HepG2 (cell line): ENCODE measurements at regions not wholly inside any gene's neighbourhood (a gene's known extent, or its start where the extent isn't known, plus 50 kb on each side); places are given as distances from the start of the nearest gene placed in this dataset.

Experiments used
- DDIT3 ChIP-seq: sonication (generic); formaldehyde crosslinking; IDR thresholded peaks from 2 replicates; pipeline ENCODE4 v1.4.0; 2020; ENCODE audit warnings: mild to moderate bottlenecking, missing genetic modification reagents
- HNF4G ChIP-seq, 2 experiments: sonication (generic) in 1 of 2; formaldehyde crosslinking in 1 of 2; IDR thresholded peaks; 2 replicates each; pipeline versions ENCODE4 v1.4.0 to v1.6.1; 2011 to 2020; ENCODE audit warnings: borderline replicate concordance in 2 of 2, low read depth in 2 of 2, mild to moderate bottlenecking in 2 of 2, low read length in 1 of 2, missing genetic modification reagents in 1 of 2, moderate library complexity in 1 of 2
- KLF9 ChIP-seq: IDR thresholded peaks from 2 replicates; pipeline ENCODE4 v1.6.1; 2016; ENCODE audit warnings: low read depth
- NFYB ChIP-seq: sonication (generic); formaldehyde crosslinking; IDR thresholded peaks from 2 replicates; pipeline ENCODE4 v1.4.0; 2020; ENCODE audit warnings: missing genetic modification reagents
- RFX5 ChIP-seq: IDR thresholded peaks from 2 replicates; pipeline ENCODE4 v1.6.1; 2011; ENCODE audit warnings: low read depth, low read length, improper control_type of control experiment
- SIX4 ChIP-seq: sonication (generic); formaldehyde crosslinking; IDR thresholded peaks from 2 replicates; pipeline ENCODE4 v1.4.0; 2020; ENCODE audit warnings: missing genetic modification reagents
- YY1 ChIP-seq: IDR thresholded peaks from 2 replicates; pipeline ENCODE4 v1.6.1; 2011; ENCODE audit warnings: low read length, low read depth, moderate library complexity, mild to moderate bottlenecking; ENCODE audit not compliant: insufficient read depth, insufficient replicate concordance
- ZBTB26 ChIP-seq: IDR thresholded peaks from 2 replicates; pipeline ENCODE4 v1.6.1; 2016; ENCODE audit warnings: missing compliant biosample characterization, missing genetic modification reagents, borderline replicate concordance
- ZNF431 ChIP-seq: sonication (generic); formaldehyde crosslinking; IDR thresholded peaks from 2 replicates; pipeline ENCODE4 v1.9.0; 2022; ENCODE audit warnings: missing genetic modification reagents, low read depth, mild to moderate bottlenecking, borderline replicate concordance
- ZNF567 ChIP-seq: sonication (generic); formaldehyde crosslinking; IDR thresholded peaks from 2 replicates; pipeline ENCODE4 v1.8.1; 2023; ENCODE audit warnings: mild to moderate bottlenecking, missing genetic modification reagents, borderline replicate concordance
- ZNF574 ChIP-seq: sonication (generic); formaldehyde crosslinking; IDR thresholded peaks from 2 replicates; pipeline ENCODE4 v1.4.0; 2020; ENCODE audit warnings: missing genetic modification reagents
- ZNF720 ChIP-seq: sonication (generic); formaldehyde crosslinking; IDR thresholded peaks from 2 replicates; pipeline ENCODE4 v1.4.0; 2020; ENCODE audit warnings: missing genetic modification reagents
- ZNF83 ChIP-seq: sonication (generic); formaldehyde crosslinking; IDR thresholded peaks from 2 replicates; pipeline ENCODE4 v1.4.0; 2020; ENCODE audit warnings: missing genetic modification reagents, mild to moderate bottlenecking, borderline replicate concordance
- ZNF879 ChIP-seq: sonication (generic); formaldehyde crosslinking; IDR thresholded peaks from 2 replicates; pipeline ENCODE4 v1.8.1; 2023; ENCODE audit warnings: missing genetic modification reagents

GRCh38 chr16:9159839-9160550, 68.6 kb downstream of the HAPSTR1 start (continued):
- peak; percentile 67; the same call in 1 of the 2 replicates for TF ChIP-seq ZNF567
- 0 out of 2 replicates have a peak, but pooled peaks have one; percentile 48 for TF ChIP-seq ZNF83 (CRISPR knock-in tag)
- no peak for TF ChIP-seq ZNF720 (CRISPR knock-in tag)
- TF ChIP-seq DDIT3 = no peak
- TF ChIP-seq ZBTB26 (CRISPR knock-in tag) = 0 out of 2 replicates have a peak, but pooled peaks have one; percentile 43
- TF ChIP-seq YY1 = peak; percentile 28
- no peak for TF ChIP-seq SIX4
- no peak for TF ChIP-seq RFX5
- peak; percentile 48; the same call in 1 of the 2 replicates for TF ChIP-seq ZNF431 (CRISPR knock-in tag)
- no peak for TF ChIP-seq NFYB (CRISPR knock-in tag)
- no peak for TF ChIP-seq ZNF574
- no peak for TF ChIP-seq KLF9
- no peak for TF ChIP-seq HNF4G (IDR thresholded peaks at IDR 0.05; ENCODE audit: borderline replicate concordance, low read depth, low read length)
- TF ChIP-seq HNF4G (CRISPR knock-in tag; IDR thresholded peaks at IDR 0.05; ENCODE audit: borderline replicate concordance, low read depth) = 0 out of 2 replicates have a peak, but pooled peaks have one; percentile 42
- TF ChIP-seq ZNF879 = no peak
- TF ChIP-seq, all 625 proteins: peak for 50
